RWPE2 (cell line): ENCODE measurements at regions not wholly inside any gene's neighbourhood (a gene's known extent, or its start where the extent isn't known, plus 50 kb on each side); places are given as distances from the start of the nearest gene placed in this dataset.

ENCODE experiments used
- ATAC-seq: fragments of 200-7000 bp; cut with Tn5 transposase; 3 replicates; pipeline ENCODE4 v1.9.1; 2021; ENCODE audit warnings: low read depth
- DNase-seq: peaks from one replicate; pipeline ENCODE4 v3.0.0-alpha.2; 2020; ENCODE audit warnings: low spot score
- H3K27ac ChIP-seq: fragments of 450-650 bp; 2 replicates; pipeline ENCODE4 v1.5.1; 2017; ENCODE audit warnings: mild to moderate bottlenecking; ENCODE audit not compliant: poor library complexity, severe bottlenecking
- H3K27me3 ChIP-seq: fragments of 250-450 bp; sonication (Bioruptor Pico); 2 replicates; pipeline ENCODE4 v1.5.1; 2021; ENCODE audit warnings: mild to moderate bottlenecking, moderate library complexity; ENCODE audit not compliant: insufficient read depth, poor library complexity, severe bottlenecking
- H3K36me3 ChIP-seq: fragments of 250-450 bp; sonication (Bioruptor Pico); 2 replicates; pipeline ENCODE4 v1.5.1; 2020; ENCODE audit warnings: low read depth, mild to moderate bottlenecking, moderate library complexity
- H3K4me1 ChIP-seq: fragments of 250-450 bp; sonication (Bioruptor Pico); 2 replicates; pipeline ENCODE4 v1.5.1; 2021; ENCODE audit warnings: mild to moderate bottlenecking, moderate library complexity; ENCODE audit not compliant: insufficient read depth, poor library complexity, severe bottlenecking
- H3K4me3 ChIP-seq: fragments of 250-450 bp; sonication (Bioruptor Pico); 2 replicates; pipeline ENCODE4 v1.5.1; 2021; ENCODE audit warnings: mild to moderate bottlenecking, moderate library complexity; ENCODE audit not compliant: severe bottlenecking
- H3K9me3 ChIP-seq: fragments of 250-450 bp; sonication (Bioruptor Pico); 2 replicates; pipeline ENCODE4 v1.5.1; 2021; ENCODE audit warnings: mild to moderate bottlenecking, moderate library complexity; ENCODE audit not compliant: severe bottlenecking
- CTCF ChIP-seq: fragments of 450-650 bp; IDR thresholded peaks from one replicate; pipeline ENCODE4 v1.5.1; 2017; ENCODE audit warnings: mild to moderate bottlenecking, moderate library complexity; ENCODE audit not compliant: poor library complexity, severe bottlenecking

DNA sequence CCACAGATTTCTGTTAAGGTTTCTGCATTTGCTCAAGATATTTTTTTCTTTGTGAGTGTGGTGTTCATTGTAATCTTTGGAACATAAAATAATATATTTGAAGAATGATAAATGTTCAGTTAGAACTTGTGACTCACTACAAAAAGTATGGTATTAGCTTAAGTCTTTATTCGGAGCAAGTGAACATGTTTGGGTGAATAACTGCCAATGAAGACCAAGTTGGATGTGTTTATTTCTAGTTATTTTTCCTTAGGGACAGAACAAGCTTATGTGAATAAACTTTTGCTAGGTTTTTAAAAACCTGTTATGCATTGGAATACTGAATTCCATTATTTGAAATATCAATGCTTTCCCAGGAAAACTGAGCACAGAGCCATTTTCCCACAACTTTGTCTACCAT, 418.6 kb downstream of the SLCO4C1 start:
- DNase-seq (no peak), ATAC-seq (no peak)
- no peaks in the 10 kb centered on the region for H3K9me3 ChIP-seq
- H3K4me3 ChIP-seq: no peak overlapping the region
- no peak for TF ChIP-seq CTCF
- H3K36me3 ChIP-seq: no peaks in the 10 kb centered on the region
- no peak overlapping the region for H3K27ac ChIP-seq
- H3K4me1 ChIP-seq: no peaks in the 10 kb centered on the region
- H3K27me3 ChIP-seq: no peaks in the 10 kb centered on the region

GRCh38 chr5:101866473-101866872, 429.6 kb downstream of the SLCO4C1 start:
- ATAC-seq: no peak
- H3K4me1 ChIP-seq: no peaks in the 10 kb centered on the region
- no peak for TF ChIP-seq CTCF

DNA sequence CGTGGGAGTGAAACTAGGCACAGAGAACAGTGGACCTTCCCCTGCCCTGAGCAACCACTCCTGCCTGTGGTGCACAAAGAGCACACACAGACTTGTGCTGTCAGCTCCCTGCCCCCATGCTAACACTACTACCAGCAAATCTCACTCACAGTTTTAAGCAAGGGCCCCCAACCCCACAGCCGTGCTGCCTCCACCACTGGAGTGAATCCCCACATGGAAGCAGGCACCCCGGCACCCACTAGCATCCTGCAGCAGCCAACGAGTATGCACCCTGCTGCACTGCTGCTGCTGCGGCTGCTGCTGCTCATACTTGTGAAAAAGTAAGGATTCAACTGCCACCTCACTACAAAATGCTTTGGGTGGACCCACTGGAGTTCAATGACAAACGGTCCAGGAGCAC, 435.5 kb downstream of the SLCO4C1 start:
- H3K27me3 ChIP-seq: peaks cover 4% of the 10 kb centered on the region
- no peak for TF ChIP-seq CTCF
- no peaks in the 10 kb centered on the region for H3K36me3 ChIP-seq
- no peaks in the 10 kb centered on the region for H3K9me3 ChIP-seq
- no peak overlapping the region for H3K4me3 ChIP-seq
- no peak for ATAC-seq
- H3K27ac ChIP-seq: no peak overlapping the region
- DNase-seq: no peak
- no peaks in the 10 kb centered on the region for H3K4me1 ChIP-seq

More at GRCh38 chr5:101866473-101866872, 429.6 kb downstream of the SLCO4C1 start:
- H3K4me3 ChIP-seq: no peak overlapping the region
- no peak overlapping the region for H3K27ac ChIP-seq
- no peak for DNase-seq
- H3K36me3 ChIP-seq: no peaks in the 10 kb centered on the region
- H3K27me3 ChIP-seq: peaks cover 9% of the 10 kb centered on the region
- no peaks in the 10 kb centered on the region for H3K9me3 ChIP-seq

GRCh38 chr5:101860145-101860544, 435.9 kb downstream of the SLCO4C1 start:
- ATAC-seq (no peak), DNase-seq (peak; percentile 26)
- Histone ChIP-seq H3K9me3 (no peaks in the 10 kb centered on the region), H3K4me1 (no peaks in the 10 kb centered on the region), H3K36me3 (no peaks in the 10 kb centered on the region), H3K4me3 (no peak overlapping the region), H3K27me3 (peaks cover 4% of the 10 kb centered on the region), H3K27ac (no peak overlapping the region)
- TF ChIP-seq CTCF: no peak

- H3K4me3 ChIP-seq: no peak overlapping the region
- H3K36me3 ChIP-seq: no peaks in the 10 kb centered on the region
- H3K27ac ChIP-seq: no peak overlapping the region
- no peaks in the 10 kb centered on the region for H3K9me3 ChIP-seq
- DNase-seq (no peak), ATAC-seq (no peak)
- H3K27me3 ChIP-seq: no peaks in the 10 kb centered on the region
- no peak for TF ChIP-seq CTCF
- no peaks in the 10 kb centered on the region for H3K4me1 ChIP-seq
These were observed 449.6 kb downstream of the SLCO4C1 start for GRCh38 chr5:101846496-101846895.
